SK-N-MC (cell line): ENCODE measurements at regions not wholly inside any gene's neighbourhood (a gene's known extent, or its start where the extent isn't known, plus 50 kb on each side); places are given as distances from the start of the nearest gene placed in this dataset.
A peak's percentile ranks its signal among the peaks of the same experiment; 100 is the strongest.

Experiments used
- DNase-seq: peaks from one replicate; pipeline ENCODE4 v3.0.0-alpha.2; 2011; ENCODE audit warnings: low read depth, low spot score
- H3K27ac ChIP-seq: fragments of 200-600 bp; sonication (generic); 2 replicates; pipeline ENCODE4 v1.5.1; 2016; ENCODE audit warnings: mixed run types
- H3K36me3 ChIP-seq: fragments of 200-600 bp; sonication (generic); 2 replicates; pipeline ENCODE4 v1.6.1; 2017; ENCODE audit warnings: antibody characterized with exemption, low read length, mixed read lengths; ENCODE audit not compliant: insufficient read depth
- H3K4me3 ChIP-seq: fragments of 200-600 bp; sonication (generic); 2 replicates; pipeline ENCODE4 v1.5.1; 2016
- H3K9ac ChIP-seq: fragments of 200-600 bp; sonication (generic); 2 replicates; pipeline ENCODE4 v1.8.0; 2017; ENCODE audit warnings: mixed run types, mixed read lengths; ENCODE audit not compliant: insufficient read length
- H3K9me3 ChIP-seq: fragments of 200-600 bp; sonication (generic); 2 replicates; pipeline ENCODE4 v1.6.1; 2017; ENCODE audit warnings: low read depth, mild to moderate bottlenecking, antibody characterized with exemption, low read length, moderate library complexity, mixed read lengths
- EZH2 ChIP-seq: fragments of 200-600 bp; sonication (generic); IDR thresholded peaks from one replicate; pipeline ENCODE4 v1.6.1; 2017; ENCODE audit warnings: antibody characterized with exemption
- FOXP2 ChIP-seq: optimal IDR thresholded peaks from 2 replicates; pipeline ENCODE3; 2011; ENCODE audit warnings: mild to moderate bottlenecking, moderate library complexity; ENCODE audit not compliant: insufficient read depth; ENCODE audit errors: extremely low read length, control extremely low read depth
- POLR2AphosphoS5 ChIP-seq: IDR thresholded peaks from 2 replicates; pipeline ENCODE4 v1.6.1; 2012; ENCODE audit warnings: mild to moderate bottlenecking, low read depth, low read length, borderline replicate concordance

- no peak for DNase-seq
- Histone ChIP-seq H3K27ac (no peak overlapping the region), H3K9ac (no peak overlapping the region), H3K9me3 (no peaks in the 10 kb centered on the region), H3K36me3 (no peaks in the 10 kb centered on the region), H3K4me3 (no peak overlapping the region)
- TF ChIP-seq EZH2: no peak
- no peak for TF ChIP-seq FOXP2
- TF ChIP-seq POLR2AphosphoS5: no peak
Measured at GRCh38 chr1:209377995-209378394, 205.5 kb upstream of the CAMK1G start.

GRCh38 chr1:209379280-209379679 lies 204.2 kb upstream of the CAMK1G start:
- DNase-seq: no peak
- no peaks in the 10 kb centered on the region for H3K36me3 ChIP-seq
- no peak overlapping the region for H3K27ac ChIP-seq
- H3K9me3 ChIP-seq: no peaks in the 10 kb centered on the region
- TF ChIP-seq POLR2AphosphoS5 (no peak), EZH2 (no peak), FOXP2 (no peak)
- no peak overlapping the region for H3K4me3 ChIP-seq
- no peak overlapping the region for H3K9ac ChIP-seq

GRCh38 chr1:209380420-209380819 lies 203.1 kb upstream of the CAMK1G start:
- DNase-seq: no peak
- TF ChIP-seq EZH2 (no peak), FOXP2 (no peak), POLR2AphosphoS5 (no peak)
- no peak overlapping the region for H3K27ac ChIP-seq

GRCh38 chr1:209382231-209383100 lies 201.0 kb upstream of the CAMK1G start:
- Histone ChIP-seq H3K27ac (0 out of 2 replicates have a peak overlapping the region, but pooled peaks have one; percentile 28), H3K9ac (no peak overlapping the region), H3K36me3 (no peaks in the 10 kb centered on the region), H3K9me3 (no peaks in the 10 kb centered on the region), H3K4me3 (no peak overlapping the region)
- no peak for DNase-seq
- no peak for TF ChIP-seq FOXP2
- TF ChIP-seq POLR2AphosphoS5: no peak

More at GRCh38 chr1:209380420-209380819, 203.1 kb upstream of the CAMK1G start:
- Histone ChIP-seq H3K36me3 (no peaks in the 10 kb centered on the region), H3K9ac (no peak overlapping the region), H3K4me3 (no peak overlapping the region), H3K9me3 (no peaks in the 10 kb centered on the region)

- no peak for DNase-seq
- H3K9me3 ChIP-seq: no peaks in the 10 kb centered on the region
- H3K9ac ChIP-seq: no peak overlapping the region
- H3K27ac ChIP-seq: no peak overlapping the region
- no peaks in the 10 kb centered on the region for H3K36me3 ChIP-seq
- no peak overlapping the region for H3K4me3 ChIP-seq
- TF ChIP-seq EZH2 (no peak), POLR2AphosphoS5 (no peak), FOXP2 (no peak)
Measured at GRCh38 chr1:209383422-209383821, 200.1 kb upstream of the CAMK1G start.

GRCh38 chr1:209383907-209384709 lies 199.4 kb upstream of the CAMK1G start:
- no peak for TF ChIP-seq EZH2
- no peak for DNase-seq
- no peaks in the 10 kb centered on the region for H3K36me3 ChIP-seq
- no peak overlapping the region for H3K4me3 ChIP-seq
- H3K9ac ChIP-seq: no peak overlapping the region
- H3K9me3 ChIP-seq: no peaks in the 10 kb centered on the region
- no peak overlapping the region for H3K27ac ChIP-seq

- H3K9me3 ChIP-seq: no peaks in the 10 kb centered on the region
- DNase-seq: no peak
- no peak overlapping the region for H3K27ac ChIP-seq
- TF ChIP-seq FOXP2 (no peak), POLR2AphosphoS5 (no peak), EZH2 (no peak)
- no peak overlapping the region for H3K4me3 ChIP-seq
- no peak overlapping the region for H3K9ac ChIP-seq
- no peaks in the 10 kb centered on the region for H3K36me3 ChIP-seq
Measured at GRCh38 chr1:209384710-209385550, 198.6 kb upstream of the CAMK1G start.

- no peaks in the 10 kb centered on the region for H3K36me3 ChIP-seq
- no peak overlapping the region for H3K9ac ChIP-seq
- TF ChIP-seq EZH2: no peak
- TF ChIP-seq POLR2AphosphoS5: no peak
- H3K27ac ChIP-seq: no peak overlapping the region
- no peak for DNase-seq
- no peak overlapping the region for H3K4me3 ChIP-seq
- H3K9me3 ChIP-seq: no peaks in the 10 kb centered on the region
Measured at GRCh38 chr1:209386156-209386555, 197.4 kb upstream of the CAMK1G start.
